H9 (cell line): ENCODE measurements at regions not wholly inside any gene's neighbourhood (a gene's known extent, or its start where the extent isn't known, plus 50 kb on each side); places are given as distances from the start of the nearest gene placed in this dataset.

ENCODE experiments used
- DNase-seq: peaks from one replicate; pipeline ENCODE4 v3.0.0-alpha.2; 2017
- H2AFZ ChIP-seq: one replicate; pipeline ENCODE4 v1.6.1; 2013; ENCODE audit warnings: mild to moderate bottlenecking, low read length, control low read depth, moderate library complexity
- H2AK5ac ChIP-seq: 2 replicates; pipeline ENCODE4 v1.6.1; 2013; ENCODE audit warnings: low read length, control low read depth, mixed read lengths; ENCODE audit not compliant: insufficient read length
- H2BK120ac ChIP-seq: one replicate; pipeline ENCODE4 v1.6.1; 2013; ENCODE audit warnings: low read depth, mild to moderate bottlenecking, low read length, control low read depth, inconsistent platforms; ENCODE audit not compliant: poor library complexity, severe bottlenecking
- H2BK12ac ChIP-seq: 2 replicates; pipeline ENCODE4 v1.6.1; 2013; ENCODE audit warnings: low read length, control low read depth, mixed read lengths, low read depth; ENCODE audit not compliant: insufficient read length
- H2BK15ac ChIP-seq: 2 replicates; pipeline ENCODE4 v1.6.1; 2013; ENCODE audit warnings: low read depth, low read length, control low read depth
- H2BK20ac ChIP-seq: one replicate; pipeline ENCODE4 v1.6.1; 2013; ENCODE audit warnings: low read depth, mild to moderate bottlenecking, low read length, control low read depth, inconsistent platforms; ENCODE audit not compliant: poor library complexity, severe bottlenecking
- H2BK5ac ChIP-seq: 2 replicates; pipeline ENCODE4 v1.6.1; 2013; ENCODE audit warnings: low read length, control low read depth, mixed read lengths; ENCODE audit not compliant: insufficient read length
- H3K14ac ChIP-seq: 2 replicates; pipeline ENCODE4 v1.6.1; 2013; ENCODE audit warnings: low read length, control low read depth; ENCODE audit not compliant: insufficient read depth
- H3K18ac ChIP-seq: 2 replicates; pipeline ENCODE4 v1.6.1; 2013; ENCODE audit warnings: low read depth, mild to moderate bottlenecking, mixed read lengths, low read length, control low read depth; ENCODE audit not compliant: insufficient read length
- H3K23ac ChIP-seq: 2 replicates; pipeline ENCODE4 v1.6.1; 2013; ENCODE audit warnings: low read length, control low read depth, mixed read lengths, low read depth; ENCODE audit not compliant: insufficient read length
- H3K23me2 ChIP-seq: 2 replicates; pipeline ENCODE4 v1.6.1; 2013; ENCODE audit warnings: low read depth, mild to moderate bottlenecking, mixed read lengths, low read length, control low read depth; ENCODE audit not compliant: insufficient read length, poor library complexity, severe bottlenecking
- H3K27ac ChIP-seq: 2 replicates; pipeline ENCODE4 v1.5.1; 2013; ENCODE audit warnings: low read length, control low read depth, mixed read lengths, low read depth; ENCODE audit not compliant: insufficient read length
- H3K27me3 ChIP-seq: 2 replicates; pipeline ENCODE4 v1.6.1; 2013; ENCODE audit warnings: low read length, control low read depth, inconsistent platforms; ENCODE audit not compliant: insufficient read depth
- H3K4ac ChIP-seq: 2 replicates; pipeline ENCODE4 v1.6.1; 2013; ENCODE audit warnings: low read depth, mild to moderate bottlenecking, control low read depth, inconsistent platforms, low read length, moderate library complexity
- H3K4me1 ChIP-seq: 2 replicates; pipeline ENCODE4 v1.6.1; 2013; ENCODE audit warnings: low read length, control low read depth, inconsistent platforms; ENCODE audit not compliant: insufficient read depth
- H3K4me2 ChIP-seq: 2 replicates; pipeline ENCODE4 v1.6.1; 2013; ENCODE audit warnings: low read length, control low read depth, mixed read lengths; ENCODE audit not compliant: insufficient read length, insufficient read depth
- H3K56ac ChIP-seq: 2 replicates; pipeline ENCODE4 v1.6.1; 2013; ENCODE audit warnings: low read depth, mild to moderate bottlenecking, mixed read lengths, low read length, control low read depth; ENCODE audit not compliant: insufficient read length
- H3K79me1 ChIP-seq: 2 replicates; pipeline ENCODE4 v1.6.1; 2013; ENCODE audit warnings: low read depth, mild to moderate bottlenecking, moderate library complexity, low read length, control low read depth, inconsistent platforms; ENCODE audit not compliant: insufficient read depth, poor library complexity, severe bottlenecking
- H3K79me2 ChIP-seq: 2 replicates; pipeline ENCODE4 v1.6.1; 2013; ENCODE audit warnings: low read length, control low read depth, inconsistent platforms; ENCODE audit not compliant: insufficient read depth
- H3K9ac ChIP-seq: 2 replicates; pipeline ENCODE4 v1.6.1; 2013; ENCODE audit warnings: low read length, control low read depth, mixed read lengths; ENCODE audit not compliant: insufficient read length; ENCODE audit errors: extremely low read depth
- H3K9me3 ChIP-seq: one replicate; pipeline ENCODE4 v1.6.1; 2013; ENCODE audit warnings: low read depth, low read length, inconsistent platforms; ENCODE audit not compliant: control insufficient read depth
- H3T11ph ChIP-seq: one replicate; pipeline ENCODE4 v1.6.1; 2013; ENCODE audit warnings: mild to moderate bottlenecking, low read length, control low read depth, inconsistent platforms
- H4K20me1 ChIP-seq: one replicate; pipeline ENCODE4 v1.6.1; 2013; ENCODE audit not compliant: control insufficient read depth, insufficient read length, insufficient read depth
- H4K5ac ChIP-seq: 2 replicates; pipeline ENCODE4 v1.6.1; 2013; ENCODE audit warnings: low read depth, mild to moderate bottlenecking, mixed read lengths, low read length, control low read depth; ENCODE audit not compliant: insufficient read length
- H4K8ac ChIP-seq: replicated peaks from 2 replicates; pipeline ENCODE4 v1.6.1; 2013; ENCODE audit warnings: low read length, control low read depth, mixed read lengths, low read depth; ENCODE audit not compliant: insufficient read length
- H4K91ac ChIP-seq: 2 replicates; pipeline ENCODE4 v1.6.1; 2013; ENCODE audit warnings: low read depth, mild to moderate bottlenecking, moderate library complexity, mixed read lengths, low read length, control low read depth; ENCODE audit not compliant: insufficient read length
- H3K27ac Mint-ChIP-seq, 3 experiments: 2 replicates in 2 of 3; 3 replicates in 1 of 3; pipeline ENCODE4 v1.8.0; 2020 to 2021; ENCODE audit warnings: mixed read lengths in 3 of 3, mild to moderate bottlenecking in 1 of 3, moderate library complexity in 1 of 3
- H3K27me3 Mint-ChIP-seq: 2 replicates; pipeline ENCODE4 v1.8.0; 2021; ENCODE audit warnings: low read depth, mild to moderate bottlenecking, moderate library complexity, mixed read lengths
- H3K36me3 Mint-ChIP-seq, 3 experiments: 2 replicates in 2 of 3; 3 replicates in 1 of 3; pipeline ENCODE4 v1.8.0; 2020 to 2021; ENCODE audit warnings: low read depth in 3 of 3, mixed read lengths in 3 of 3; ENCODE audit not compliant: insufficient read depth in 1 of 3
- H3K4me1 Mint-ChIP-seq, 2 experiments: 2 replicates each; pipeline ENCODE4 v1.8.0; 2020; ENCODE audit warnings: mixed read lengths in 2 of 2
- H3K4me3 Mint-ChIP-seq, 2 experiments: 2 replicates in 1 of 2; 3 replicates in 1 of 2; pipeline ENCODE4 v1.8.0; 2020 to 2021; ENCODE audit warnings: mild to moderate bottlenecking in 2 of 2, mixed read lengths in 2 of 2, moderate library complexity in 1 of 2
- H3K9me3 Mint-ChIP-seq, 2 experiments: 2 replicates in 1 of 2; 3 replicates in 1 of 2; pipeline ENCODE4 v1.8.0; 2020; ENCODE audit warnings: mild to moderate bottlenecking in 2 of 2, mixed read lengths in 2 of 2, moderate library complexity in 1 of 2
- TF ChIP-seq, protein P1 (sequence below): fragments of 200-600 bp; sonication (generic); conservative IDR thresholded peaks from 3 replicates; pipeline ENCODE4 v1.8.0; 2021; ENCODE audit warnings: antibody characterized with exemption, mild to moderate bottlenecking

DNA sequence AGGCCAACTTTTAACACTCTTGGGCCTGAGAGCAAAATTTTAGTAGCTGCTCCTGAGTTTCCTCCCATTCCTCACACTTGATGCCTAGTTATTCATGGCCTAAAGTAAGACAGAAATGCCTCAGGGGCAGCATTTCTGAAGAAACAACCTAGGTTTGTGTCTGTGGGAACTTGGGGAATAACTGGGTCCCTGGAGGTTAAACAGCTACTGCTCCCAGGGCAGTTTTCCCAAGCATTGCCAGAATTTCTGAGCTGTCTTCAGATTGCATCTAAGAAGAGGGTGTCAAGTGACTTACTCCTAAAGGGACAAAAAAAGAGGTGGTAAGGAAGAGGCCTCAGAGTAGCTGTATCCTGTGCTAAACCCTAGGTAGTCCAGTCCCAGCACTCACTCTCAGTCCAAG is 130.8 kb upstream of the ACSL4 start:
- no peaks in the 10 kb centered on the region for H3K79me2 ChIP-seq
- H3K27me3 ChIP-seq = no peaks in the 10 kb centered on the region
- H2BK15ac ChIP-seq = no peak overlapping the region
- no peak overlapping the region for H3K27ac ChIP-seq
- peaks cover 5% of the 10 kb centered on the region for H3K4me1 ChIP-seq
- peaks cover 3 to 8% of the 10 kb centered on the region in 2 experiments; a peak in 3 of 4 replicates for H3K4me1 Mint-ChIP-seq
- no peak overlapping the region for H2BK12ac ChIP-seq
- no peak overlapping the region for H3K4me3 Mint-ChIP-seq
- H3K79me1 ChIP-seq = no peaks in the 10 kb centered on the region
- TF ChIP-seq, protein P1, sequence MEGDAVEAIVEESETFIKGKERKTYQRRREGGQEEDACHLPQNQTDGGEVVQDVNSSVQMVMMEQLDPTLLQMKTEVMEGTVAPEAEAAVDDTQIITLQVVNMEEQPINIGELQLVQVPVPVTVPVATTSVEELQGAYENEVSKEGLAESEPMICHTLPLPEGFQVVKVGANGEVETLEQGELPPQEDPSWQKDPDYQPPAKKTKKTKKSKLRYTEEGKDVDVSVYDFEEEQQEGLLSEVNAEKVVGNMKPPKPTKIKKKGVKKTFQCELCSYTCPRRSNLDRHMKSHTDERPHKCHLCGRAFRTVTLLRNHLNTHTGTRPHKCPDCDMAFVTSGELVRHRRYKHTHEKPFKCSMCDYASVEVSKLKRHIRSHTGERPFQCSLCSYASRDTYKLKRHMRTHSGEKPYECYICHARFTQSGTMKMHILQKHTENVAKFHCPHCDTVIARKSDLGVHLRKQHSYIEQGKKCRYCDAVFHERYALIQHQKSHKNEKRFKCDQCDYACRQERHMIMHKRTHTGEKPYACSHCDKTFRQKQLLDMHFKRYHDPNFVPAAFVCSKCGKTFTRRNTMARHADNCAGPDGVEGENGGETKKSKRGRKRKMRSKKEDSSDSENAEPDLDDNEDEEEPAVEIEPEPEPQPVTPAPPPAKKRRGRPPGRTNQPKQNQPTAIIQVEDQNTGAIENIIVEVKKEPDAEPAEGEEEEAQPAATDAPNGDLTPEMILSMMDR = no peak
- no peak overlapping the region for H2BK120ac ChIP-seq
- no peaks in the 10 kb centered on the region for H3K9me3 ChIP-seq
- no peaks in the 10 kb centered on the region for H3K27me3 Mint-ChIP-seq
- no peak overlapping the region for H3K18ac ChIP-seq
- H3K9me3 Mint-ChIP-seq = no peaks in the 10 kb centered on the region; a peak in 1 of 5 replicates
- no peak overlapping the region for H3K4ac ChIP-seq
- H3K9ac ChIP-seq = no peak overlapping the region
- no peaks in the 10 kb centered on the region for H3K23me2 ChIP-seq
- H4K8ac ChIP-seq = no peak overlapping the region
- DNase-seq = no peak
- H2BK5ac ChIP-seq = no peak overlapping the region
- no peak overlapping the region for H3K4me2 ChIP-seq
- no peak overlapping the region for H3K14ac ChIP-seq
- no peak overlapping the region for H3K23ac ChIP-seq
- H3T11ph ChIP-seq = no peak overlapping the region
- H3K27ac Mint-ChIP-seq = no peak overlapping the region; a peak in 1 of 7 replicates
- H2AFZ ChIP-seq = no peak overlapping the region
- H3K36me3 Mint-ChIP-seq = no peaks in the 10 kb centered on the region
- no peak overlapping the region for H2BK20ac ChIP-seq
- H4K20me1 ChIP-seq = no peaks in the 10 kb centered on the region
- no peak overlapping the region for H4K91ac ChIP-seq
- no peak overlapping the region for H3K56ac ChIP-seq
- no peak overlapping the region for H2AK5ac ChIP-seq
- H4K5ac ChIP-seq = no peak overlapping the region
